ENCODE measurements at regions not wholly inside any gene's neighbourhood (a gene's known extent, or its start where the extent isn't known, plus 50 kb on each side); places are given as distances from the start of the nearest gene placed in this dataset.

DNA sequence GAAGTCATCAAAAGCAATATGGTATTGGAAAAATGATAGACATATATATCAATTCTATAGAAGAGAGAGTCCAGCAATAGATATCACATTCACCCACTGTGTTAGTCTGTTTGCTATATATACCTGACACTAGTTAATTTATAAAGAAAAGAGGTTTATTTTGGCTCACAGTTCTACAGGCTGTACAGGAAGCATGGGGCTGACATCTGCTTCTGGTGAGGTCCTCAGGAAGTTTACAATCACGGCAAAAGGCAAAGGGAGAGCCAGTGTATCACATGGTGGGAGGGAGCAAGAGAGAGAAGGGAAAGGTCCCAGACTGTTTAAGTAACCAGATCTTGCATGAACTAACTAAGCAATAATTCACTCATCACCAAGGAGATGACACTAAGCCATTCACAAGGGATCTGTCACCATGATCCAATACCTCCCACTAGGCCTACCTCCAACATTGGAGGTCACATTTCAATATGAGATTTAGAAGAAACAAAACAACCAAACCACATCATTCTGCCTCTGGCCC lies 470.6 kb downstream of the METTL4 start:
- no peaks in the 10 kb centered on the region for H3K36me3 ChIP-seq (ENCODE audit: control insufficient read depth, insufficient read depth, low read length)
- no peak overlapping the region for H3K4me3 ChIP-seq (ENCODE audit: low read depth, low read length)
- peak; percentile 58 for FAIRE-seq
- no peaks in the 10 kb centered on the region for H3K27me3 ChIP-seq (ENCODE audit: control insufficient read depth, insufficient read depth, low read length)
- TF ChIP-seq, protein P1, sequence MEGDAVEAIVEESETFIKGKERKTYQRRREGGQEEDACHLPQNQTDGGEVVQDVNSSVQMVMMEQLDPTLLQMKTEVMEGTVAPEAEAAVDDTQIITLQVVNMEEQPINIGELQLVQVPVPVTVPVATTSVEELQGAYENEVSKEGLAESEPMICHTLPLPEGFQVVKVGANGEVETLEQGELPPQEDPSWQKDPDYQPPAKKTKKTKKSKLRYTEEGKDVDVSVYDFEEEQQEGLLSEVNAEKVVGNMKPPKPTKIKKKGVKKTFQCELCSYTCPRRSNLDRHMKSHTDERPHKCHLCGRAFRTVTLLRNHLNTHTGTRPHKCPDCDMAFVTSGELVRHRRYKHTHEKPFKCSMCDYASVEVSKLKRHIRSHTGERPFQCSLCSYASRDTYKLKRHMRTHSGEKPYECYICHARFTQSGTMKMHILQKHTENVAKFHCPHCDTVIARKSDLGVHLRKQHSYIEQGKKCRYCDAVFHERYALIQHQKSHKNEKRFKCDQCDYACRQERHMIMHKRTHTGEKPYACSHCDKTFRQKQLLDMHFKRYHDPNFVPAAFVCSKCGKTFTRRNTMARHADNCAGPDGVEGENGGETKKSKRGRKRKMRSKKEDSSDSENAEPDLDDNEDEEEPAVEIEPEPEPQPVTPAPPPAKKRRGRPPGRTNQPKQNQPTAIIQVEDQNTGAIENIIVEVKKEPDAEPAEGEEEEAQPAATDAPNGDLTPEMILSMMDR (IDR thresholded peaks at IDR 0.05; ENCODE audit: insufficient read depth, low read length, severe bottlenecking) = no peak
- DNase-seq (ENCODE audit: low read depth) = no peak

DNA sequence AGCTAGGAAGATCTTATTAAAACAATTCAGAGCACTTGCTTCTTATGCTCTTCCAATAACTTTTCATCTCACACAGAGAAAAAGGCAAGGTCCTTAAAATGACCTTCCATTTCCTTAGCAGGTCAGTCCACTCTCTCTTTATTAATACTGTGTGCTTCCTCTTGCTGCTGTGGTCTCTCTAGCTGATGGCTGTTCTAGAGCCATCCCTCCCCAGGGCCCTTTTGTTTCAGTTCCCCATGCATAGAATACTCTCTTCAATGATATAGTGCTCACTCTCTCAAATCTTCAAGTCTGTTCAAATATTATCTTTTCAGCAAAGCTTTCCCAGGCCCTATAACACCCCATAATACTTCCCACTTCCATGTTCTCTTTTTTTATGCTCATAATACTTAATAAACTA lies 469.3 kb downstream of the METTL4 start:
- H3K4me3 ChIP-seq (ENCODE audit: low read depth, low read length) = no peak overlapping the region
- H3K27me3 ChIP-seq (ENCODE audit: control insufficient read depth, insufficient read depth, low read length) = no peaks in the 10 kb centered on the region
- DNase-seq (ENCODE audit: low read depth) (no peak), FAIRE-seq (no peak)
- TF ChIP-seq, protein P1 (IDR thresholded peaks at IDR 0.05; ENCODE audit: insufficient read depth, low read length, severe bottlenecking) = no peak
- no peaks in the 10 kb centered on the region for H3K36me3 ChIP-seq (ENCODE audit: control insufficient read depth, insufficient read depth, low read length)

DNA sequence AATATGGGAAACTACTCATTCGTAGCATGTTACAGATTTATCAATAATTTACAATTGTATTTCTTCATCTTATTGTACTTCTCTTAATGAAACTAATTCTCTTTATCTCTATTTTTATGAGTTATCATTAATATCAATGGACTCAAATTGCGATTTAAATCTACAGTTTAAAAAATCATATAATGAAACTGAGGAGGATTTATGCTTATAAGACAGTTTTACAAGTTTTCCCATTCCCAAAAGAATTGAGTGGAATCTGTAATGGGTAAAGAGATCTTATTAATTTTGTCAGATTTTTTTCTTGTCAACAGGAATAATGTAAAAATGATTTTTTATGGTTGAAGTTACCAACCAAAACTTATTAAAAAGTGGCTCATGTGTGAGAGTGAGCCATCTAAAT lies 468.0 kb downstream of the METTL4 start:
- no peak for DNase-seq (ENCODE audit: low read depth)
- no peak for FAIRE-seq
- Histone ChIP-seq H3K4me3 (ENCODE audit: low read depth, low read length) (no peak overlapping the region), H3K27me3 (ENCODE audit: control insufficient read depth, insufficient read depth, low read length) (no peaks in the 10 kb centered on the region), H3K36me3 (ENCODE audit: control insufficient read depth, insufficient read depth, low read length) (no peaks in the 10 kb centered on the region)
- TF ChIP-seq, protein P1 (IDR thresholded peaks at IDR 0.05; ENCODE audit: insufficient read depth, low read length, severe bottlenecking) = no peak

DNA sequence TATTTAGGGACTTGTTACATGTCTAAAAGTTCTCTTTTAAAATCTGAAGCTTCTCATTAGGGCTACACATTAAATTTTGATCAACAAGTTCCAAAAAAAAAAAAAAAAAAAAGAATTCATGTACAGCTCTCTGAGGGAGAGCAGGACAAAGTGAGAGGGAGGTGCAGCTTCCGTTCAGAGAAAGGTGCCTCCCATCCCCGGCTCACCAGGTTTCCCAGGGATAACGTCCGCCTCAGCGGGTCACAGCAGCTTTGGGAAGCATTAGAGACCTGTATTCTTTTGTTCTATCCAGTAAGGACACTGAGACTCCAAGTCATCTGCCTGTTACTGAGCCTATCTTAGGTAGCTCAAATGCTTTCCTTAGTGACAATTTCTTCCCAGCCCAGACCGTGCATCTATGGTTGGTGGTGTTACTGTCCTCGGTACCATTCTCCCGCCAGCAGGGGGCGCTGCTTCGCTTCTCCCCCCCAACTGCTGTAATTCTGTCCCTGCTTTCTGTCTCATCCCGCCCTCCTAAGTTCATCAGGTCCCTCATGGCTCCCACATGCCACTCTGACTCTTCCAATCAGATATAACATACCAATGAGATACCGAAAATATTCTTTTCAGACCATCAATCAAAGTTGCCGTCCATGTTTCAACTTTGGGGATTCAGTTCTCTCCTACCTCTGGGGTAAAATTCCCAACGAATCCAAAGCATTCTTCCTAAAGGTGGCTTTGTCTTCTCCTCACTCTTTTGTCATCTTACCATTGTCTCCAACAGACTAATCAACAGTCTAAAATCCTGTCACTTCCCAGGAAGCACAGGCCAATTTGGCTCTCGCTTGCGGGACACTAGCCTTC lies 466.5 kb downstream of the METTL4 start:
- peak; percentile 37 for DNase-seq (ENCODE audit: low read depth)
- Histone ChIP-seq H3K36me3 (ENCODE audit: control insufficient read depth, insufficient read depth, low read length) (no peaks in the 10 kb centered on the region), H3K4me3 (ENCODE audit: low read depth, low read length) (no peak overlapping the region), H3K27me3 (ENCODE audit: control insufficient read depth, insufficient read depth, low read length) (no peaks in the 10 kb centered on the region)
- peak; percentile 86 for FAIRE-seq
- TF ChIP-seq, protein P1 (IDR thresholded peaks at IDR 0.05; ENCODE audit: insufficient read depth, low read length, severe bottlenecking) = peak; percentile 92

DNA sequence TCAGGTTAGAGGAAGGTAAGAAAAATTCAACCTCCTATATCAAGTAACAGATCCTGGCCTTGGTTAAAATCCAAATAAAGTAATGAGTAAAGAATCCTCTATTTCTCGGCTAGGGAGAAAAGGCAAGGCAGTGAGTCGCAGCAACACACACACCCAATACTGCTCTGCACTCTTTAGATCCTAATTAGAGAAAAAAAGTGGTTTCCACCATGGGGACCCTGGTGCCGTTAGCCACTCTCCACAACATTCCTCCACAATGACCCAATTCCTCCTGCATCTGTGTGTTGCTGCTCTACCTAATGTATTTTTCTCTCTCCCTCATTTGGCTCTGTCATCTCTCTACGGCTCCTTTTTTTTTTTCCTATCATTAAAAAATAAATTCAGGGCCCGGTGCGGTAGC lies 462.7 kb downstream of the METTL4 start:
- TF ChIP-seq, protein P1 (IDR thresholded peaks at IDR 0.05; ENCODE audit: insufficient read depth, low read length, severe bottlenecking) = no peak
- no peak overlapping the region for H3K4me3 ChIP-seq (ENCODE audit: low read depth, low read length)
- no peak for DNase-seq (ENCODE audit: low read depth)
- no peak for FAIRE-seq
- H3K36me3 ChIP-seq (ENCODE audit: control insufficient read depth, insufficient read depth, low read length) = no peaks in the 10 kb centered on the region
- H3K27me3 ChIP-seq (ENCODE audit: control insufficient read depth, insufficient read depth, low read length) = no peaks in the 10 kb centered on the region

All from bronchial epithelial cell (primary cell).